HuH-7.5 (cell line): ENCODE measurements at regions not wholly inside any gene's neighbourhood (a gene's known extent, or its start where the extent isn't known, plus 50 kb on each side); places are given as distances from the start of the nearest gene placed in this dataset.

Experiments used
- DNase-seq: peaks from one replicate; pipeline ENCODE4 v3.0.0; 2011; ENCODE audit warnings: low spot score

- no peak for DNase-seq
These were observed 461.1 kb downstream of the LPIN1 start for GRCh38 chr2:12207491-12207890.

DNA sequence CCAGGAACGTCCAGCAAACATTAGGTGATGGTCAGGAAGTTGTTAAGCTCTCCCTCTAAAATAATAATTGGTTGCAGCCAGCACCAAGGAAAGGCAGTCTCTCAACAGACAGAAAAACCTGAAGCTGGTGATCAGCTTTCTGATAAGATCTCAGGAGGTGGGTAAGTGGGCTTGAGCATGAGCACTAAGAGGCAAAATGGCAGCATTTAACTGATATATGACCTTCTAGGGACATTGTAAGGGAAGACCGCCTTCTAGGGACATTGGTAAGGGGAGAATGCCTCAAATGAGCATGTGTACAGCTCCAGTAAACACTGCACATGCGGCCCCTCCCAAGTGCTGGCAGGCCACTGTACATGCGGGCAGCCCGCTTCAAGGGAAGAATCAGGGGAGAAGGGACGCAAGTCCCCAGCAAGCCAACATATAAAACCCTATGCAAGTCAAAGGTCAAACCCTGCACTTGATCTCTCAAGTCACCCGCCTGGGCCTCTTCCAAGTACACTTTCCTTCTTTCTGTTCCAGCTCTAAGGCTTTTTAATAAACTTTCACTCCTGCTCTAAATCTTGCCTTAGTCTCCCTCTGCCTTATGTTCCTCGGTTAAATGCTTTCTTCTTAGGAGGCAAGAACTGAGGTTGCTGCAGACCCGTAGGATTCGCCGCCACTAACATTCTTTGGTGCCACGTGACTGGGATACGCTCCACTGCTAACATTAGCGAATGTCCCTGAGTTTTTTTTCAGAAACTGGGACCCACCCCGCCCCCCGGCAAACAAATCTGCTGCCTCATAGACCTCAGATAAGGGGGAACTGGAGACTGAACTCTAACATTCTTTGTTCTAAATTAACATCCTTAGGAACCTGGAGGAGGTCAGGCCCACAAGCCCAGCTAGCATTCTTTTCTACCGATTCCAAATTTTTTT is 463.8 kb downstream of the LPIN1 start:
- no peak for DNase-seq

DNA sequence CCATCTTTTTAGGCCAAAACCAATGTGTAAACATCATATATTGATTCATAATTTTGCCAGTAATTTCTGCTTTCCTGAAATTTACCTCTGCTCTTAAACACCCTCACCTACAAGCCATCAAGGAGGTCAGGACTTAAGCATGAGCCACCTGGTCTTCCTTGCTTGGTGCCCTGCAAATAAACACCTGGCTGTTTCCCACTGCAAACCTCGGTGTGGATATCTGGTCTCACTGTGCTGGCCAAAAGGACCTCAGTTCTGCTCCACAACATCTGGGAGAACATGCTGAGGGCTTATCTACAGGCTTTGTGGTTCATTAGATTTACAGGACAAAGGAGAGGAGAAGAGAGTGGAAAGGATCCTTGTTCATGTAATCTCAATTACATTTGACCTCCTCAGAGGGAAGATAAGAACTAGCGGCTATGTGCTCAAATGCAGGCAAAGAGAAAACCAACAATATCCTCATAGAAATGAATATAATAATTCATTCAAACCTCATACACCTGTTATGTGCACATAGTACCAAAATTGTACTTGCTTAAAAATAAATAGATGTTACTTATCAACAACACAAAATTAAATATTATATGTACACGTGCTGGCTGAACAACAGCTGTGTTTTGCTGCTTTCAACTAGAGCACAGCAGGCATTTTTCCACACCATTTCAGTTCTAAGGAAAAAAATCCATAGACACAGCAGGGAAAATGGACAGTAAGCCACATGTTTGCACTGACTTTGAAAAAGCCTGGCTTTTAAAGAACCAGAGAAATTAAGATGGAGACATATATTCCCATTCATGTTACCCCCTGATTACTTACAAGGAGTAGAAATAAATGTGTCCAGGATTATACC is 465.1 kb downstream of the LPIN1 start:
- DNase-seq: no peak

- DNase-seq: no peak
These were observed 466.6 kb downstream of the LPIN1 start for GRCh38 chr2:12212841-12213597.

- no peak for DNase-seq
These were observed 470.7 kb downstream of the LPIN1 start for GRCh38 chr2:12217175-12217574.

- no peak for DNase-seq
These were observed 473.3 kb downstream of the LPIN1 start for GRCh38 chr2:12219761-12220160.

DNA sequence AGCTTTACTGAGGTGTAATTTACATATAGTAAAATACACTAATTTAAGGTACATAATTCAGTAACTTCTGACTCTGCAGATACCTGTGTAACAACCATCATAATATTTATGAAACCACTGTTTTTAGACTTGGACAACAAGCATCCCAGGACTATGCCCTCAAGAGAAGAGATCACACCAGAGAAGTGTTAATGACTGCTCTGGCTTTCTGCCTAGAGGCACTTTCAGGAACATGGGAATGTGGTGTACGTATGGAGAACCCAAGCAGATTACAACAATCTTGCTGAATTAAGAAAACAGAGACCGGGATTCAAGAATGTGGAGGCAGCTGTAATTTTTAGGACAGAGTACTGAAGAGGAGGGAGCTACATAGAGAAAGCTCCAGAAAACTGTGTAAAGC is 475.2 kb downstream of the LPIN1 start:
- no peak for DNase-seq

DNA sequence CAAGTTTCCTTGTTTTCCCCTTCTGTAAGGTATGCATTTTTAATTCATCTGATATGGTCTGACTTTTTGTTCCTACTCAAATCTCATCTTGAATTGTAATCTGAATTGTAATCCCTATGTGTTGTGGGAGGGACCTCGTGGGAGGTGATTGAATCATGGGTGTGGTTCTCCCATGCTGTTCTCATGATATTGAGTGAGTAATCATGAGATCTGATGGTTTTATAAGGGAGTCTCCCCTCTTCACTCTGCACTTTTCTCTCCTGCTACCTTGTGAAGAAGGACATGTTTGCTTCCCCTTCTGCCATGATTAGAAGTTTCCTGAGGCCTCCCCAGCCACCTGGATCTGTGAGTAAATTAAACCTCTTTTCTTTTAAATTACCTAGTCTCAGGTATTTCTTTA is 476.1 kb downstream of the LPIN1 start:
- DNase-seq: no peak

DNA sequence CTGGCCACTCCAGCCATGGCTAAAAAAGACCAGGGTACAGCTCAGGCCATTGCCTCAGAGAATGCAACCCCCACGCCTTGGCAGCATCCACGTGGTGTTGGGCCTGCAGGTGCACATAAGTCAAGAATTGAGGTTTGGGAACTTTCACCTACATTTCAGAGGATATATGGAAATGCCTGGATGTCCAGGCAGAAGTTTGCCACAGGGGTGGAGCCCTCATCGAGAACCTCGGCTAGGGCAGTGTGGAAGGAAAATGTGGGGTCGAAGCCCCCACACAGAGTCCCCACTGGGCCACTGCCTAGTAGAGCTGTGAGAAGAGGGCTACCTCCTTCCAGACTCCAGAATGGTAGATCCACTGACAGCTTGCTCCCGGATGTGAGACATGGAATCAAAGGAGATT is 477.3 kb downstream of the LPIN1 start:
- DNase-seq: no peak

DNA sequence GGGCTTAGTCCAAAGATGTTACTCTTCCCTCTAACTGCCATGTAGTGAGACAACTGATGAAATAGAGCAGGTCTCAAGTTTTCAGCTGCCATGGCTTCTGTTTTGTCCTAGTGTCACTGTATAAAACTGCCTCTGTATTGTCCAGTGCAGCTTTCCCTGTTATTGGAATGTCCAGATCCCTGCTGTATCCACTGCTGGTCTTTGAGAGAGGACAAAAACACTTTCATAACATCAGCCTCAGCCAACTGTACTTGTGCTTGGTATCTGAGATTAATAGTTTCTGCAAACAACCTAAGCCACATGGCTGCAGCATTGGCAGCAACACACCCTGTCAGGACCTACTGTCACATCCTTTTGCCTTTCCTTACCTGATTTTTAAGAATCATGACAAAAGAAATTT is 480.2 kb downstream of the LPIN1 start:
- DNase-seq: no peak

DNA sequence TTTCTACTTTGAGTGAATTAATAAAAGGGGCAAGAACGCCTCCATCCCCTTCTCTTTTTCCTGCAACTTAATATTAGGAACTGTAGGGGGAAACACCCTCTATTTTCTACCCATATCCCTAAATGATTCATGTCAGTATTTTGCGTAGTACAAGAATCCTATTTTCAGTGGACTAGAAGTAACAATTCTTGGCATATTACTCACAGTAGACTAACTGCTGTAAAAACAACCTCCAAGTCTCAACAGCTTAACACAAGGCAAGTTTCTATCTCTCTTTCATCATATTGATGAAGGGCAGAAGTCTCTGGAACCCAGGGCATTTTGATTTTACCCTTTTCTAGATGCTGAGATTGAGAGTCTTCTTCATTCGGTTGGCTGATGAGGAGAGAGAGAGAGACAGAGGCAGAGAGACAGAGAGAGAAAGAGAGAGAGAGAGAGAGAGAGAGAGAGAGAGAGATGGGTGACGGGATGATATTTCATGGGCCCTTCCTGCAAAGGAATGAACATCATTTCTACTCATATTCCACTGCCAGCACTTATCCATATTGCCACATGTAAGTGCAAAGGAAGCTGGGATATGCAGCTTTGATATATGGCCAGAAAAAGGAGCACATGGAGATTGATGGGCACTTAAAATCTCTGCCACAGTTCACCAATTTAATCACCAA is 481.6 kb downstream of the LPIN1 start:
- DNase-seq: no peak

GRCh38 chr2:12231288-12231687 is 484.9 kb downstream of the LPIN1 start:
- DNase-seq: no peak

GRCh38 chr2:12232876-12233275 is 483.9 kb upstream of the TRIB2 start:
- DNase-seq: no peak

DNA sequence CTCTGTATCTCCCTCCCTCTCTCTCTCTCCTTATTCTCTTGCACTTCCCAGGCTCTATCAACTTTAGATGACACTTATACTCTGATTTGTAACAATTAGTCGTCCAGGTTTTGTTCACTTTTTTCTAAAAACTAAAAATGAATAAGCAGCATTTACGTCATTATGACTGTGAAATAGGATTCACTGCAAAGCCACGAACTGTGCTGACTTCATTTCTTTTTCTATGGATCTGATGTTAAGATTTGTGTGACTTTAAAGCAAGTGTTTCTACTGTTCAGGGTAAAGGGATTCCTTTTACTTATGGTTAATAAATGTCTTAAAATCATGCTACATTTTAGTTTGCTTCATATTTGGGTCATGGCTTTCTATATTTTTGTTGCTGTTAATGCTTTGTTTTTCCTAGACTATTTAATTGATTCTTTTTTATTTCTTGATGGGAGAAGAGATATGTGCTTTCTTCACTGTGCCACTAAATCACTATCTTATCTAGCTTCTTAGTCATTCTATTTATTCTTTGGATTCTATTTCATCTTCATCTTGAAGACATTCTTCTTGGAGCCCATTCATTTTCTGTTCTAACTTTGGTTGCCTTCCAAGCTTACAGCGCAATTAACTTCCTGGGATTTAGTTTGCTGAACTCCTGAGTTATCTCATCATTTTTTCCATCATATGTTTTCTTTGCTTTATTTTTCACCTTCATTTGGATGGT is 480.4 kb upstream of the TRIB2 start:
- DNase-seq: no peak

- no peak for DNase-seq
These were observed 476.5 kb upstream of the TRIB2 start for GRCh38 chr2:12240206-12240605.

GRCh38 chr2:12243381-12243780 is 473.4 kb upstream of the TRIB2 start:
- DNase-seq: no peak

GRCh38 chr2:12244070-12244469 is 472.7 kb upstream of the TRIB2 start:
- DNase-seq: no peak

- DNase-seq: no peak
These were observed 465.6 kb upstream of the TRIB2 start for GRCh38 chr2:12251121-12251520.

GRCh38 chr2:12251749-12252148 is 465.0 kb upstream of the TRIB2 start:
- DNase-seq: no peak

DNA sequence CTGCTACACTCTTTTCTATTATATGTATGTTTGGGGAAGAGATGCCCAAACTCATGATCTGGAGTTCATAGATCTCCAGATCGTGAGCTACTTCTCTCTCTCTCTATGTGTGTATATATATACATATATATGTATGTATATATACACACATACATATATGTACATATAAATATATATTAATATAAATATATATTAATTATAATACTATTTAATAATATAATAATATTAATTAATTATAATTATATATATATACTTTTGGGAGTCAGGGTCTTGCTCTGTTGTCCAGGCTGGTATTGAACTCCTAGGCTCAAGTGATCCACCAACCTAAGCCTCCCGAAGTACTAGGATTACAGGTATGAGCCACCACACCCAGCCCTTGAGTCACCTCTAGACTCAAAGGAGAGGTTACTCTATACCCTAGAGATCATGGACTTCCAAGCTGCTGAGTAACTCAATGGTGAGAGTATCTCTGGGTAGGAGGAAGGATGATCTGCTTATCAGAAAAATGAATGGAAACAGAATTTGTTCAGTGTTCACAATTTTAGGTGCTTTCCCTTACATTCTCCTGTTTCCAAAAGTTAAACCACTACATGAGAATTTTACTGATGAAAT is 463.5 kb upstream of the TRIB2 start:
- DNase-seq: no peak
